SK-N-MC (cell line): ENCODE measurements at regions not wholly inside any gene's neighbourhood (a gene's known extent, or its start where the extent isn't known, plus 50 kb on each side); places are given as distances from the start of the nearest gene placed in this dataset.

ENCODE experiments used
- EZH2 ChIP-seq: fragments of 200-600 bp; sonication (generic); IDR thresholded peaks from one replicate; pipeline ENCODE4 v1.6.1; 2017; ENCODE audit warnings: antibody characterized with exemption
- FOXP2 ChIP-seq: optimal IDR thresholded peaks from 2 replicates; pipeline ENCODE3; 2011; ENCODE audit warnings: mild to moderate bottlenecking, moderate library complexity; ENCODE audit not compliant: insufficient read depth; ENCODE audit errors: extremely low read length, control extremely low read depth
- POLR2AphosphoS5 ChIP-seq: IDR thresholded peaks from 2 replicates; pipeline ENCODE4 v1.6.1; 2012; ENCODE audit warnings: mild to moderate bottlenecking, low read depth, low read length, borderline replicate concordance

GRCh38 chr15:95470997-95471689 lies 859.4 kb upstream of the NR2F2 start:
- TF ChIP-seq EZH2 (no peak), FOXP2 (no peak), POLR2AphosphoS5 (no peak)
